ENCODE measurements at regions not wholly inside any gene's neighbourhood (a gene's known extent, or its start where the extent isn't known, plus 50 kb on each side); places are given as distances from the start of the nearest gene placed in this dataset.

GRCh38 chr5:142427015-142427364 is 102.2 kb upstream of the SPRY4 start:
- no peak for TF ChIP-seq POU6F1 (CRISPR knock-in tag; IDR thresholded peaks at IDR 0.05; ENCODE audit: borderline replicate concordance, low read depth)
- no peak for TF ChIP-seq ZFP3 (CRISPR knock-in tag; IDR thresholded peaks at IDR 0.05)

Data from SK-N-SH treated with all-trans-retinoic acid at 6 μM for 48 hours (cell line).